HCT116 (cell line): ENCODE measurements at regions not wholly inside any gene's neighbourhood (a gene's known extent, or its start where the extent isn't known, plus 50 kb on each side); places are given as distances from the start of the nearest gene placed in this dataset.

Source experiments
- ATAC-seq: fragments of 200-7000 bp; cut with Tn5 transposase; 2 replicates; pipeline ENCODE4 v1.9.1; 2020; ENCODE audit warnings: mild to moderate bottlenecking, moderate library complexity
- BruUV-seq: library from RNA; stranded (reverse); fragments of 400-500 nt; replicated peaks from 2 replicates; lab custom pipeline; 2021; lab: Mats Ljungman, UMichigan
- CTCF ChIA-PET: fragments of 300-600 bp; sonication (Branson Sonifier 250); formaldehyde crosslinking; loops from one replicate; lab custom pipeline; 2021; ENCODE audit warnings: antibody characterized with exemption; lab: Charles Lee
- POLR2A ChIA-PET: fragments of 300-600, 350-600 bp; sonication (Branson Sonifier 250); formaldehyde crosslinking; loops from one replicate; lab custom pipeline; 2021; ENCODE audit warnings: antibody characterized with exemption; lab: Charles Lee
- RAD21 ChIA-PET, 2 experiments: fragments of 300-600 bp; sonication (Branson Sonifier 250); formaldehyde crosslinking; loops; one replicate each; lab custom pipeline; 2023; ENCODE audit warnings: low total read pairs in 2 of 2; ENCODE audit not compliant: uncharacterized antibody in 2 of 2, unreplicated experiment in 2 of 2, low non-redundant PET in 1 of 2; lab: Charles Lee
- DNase-seq: peaks from one replicate; pipeline ENCODE4 v3.0.0-alpha.2; 2010; ENCODE audit warnings: low read depth, low spot score
- H2AFZ ChIP-seq: fragments of 200-600 bp; shearing (Covaris generic), sonication (generic); 2 replicates; pipeline ENCODE4 v1.6.1; 2017; ENCODE audit warnings: low read depth, mixed run types, mixed read lengths, antibody characterized with exemption, low read length; ENCODE audit not compliant: poor library complexity, severe bottlenecking
- H3K27ac ChIP-seq: 2 replicates; pipeline ENCODE4 v1.5.1; 2012; ENCODE audit warnings: low read depth, low read length
- H3K27me3 ChIP-seq: fragments of 200-600 bp; sonication (generic); 2 replicates; pipeline ENCODE4 v1.6.1; 2016; ENCODE audit warnings: mixed run types, low read length, mixed read lengths; ENCODE audit not compliant: insufficient read depth
- H3K36me3 ChIP-seq, 2 experiments: fragments of 200-500 bp in 1 of 2; fragments of 200-600 bp in 1 of 2; sonication (Bioruptor generic) in 1 of 2; sonication (generic) in 1 of 2; 2 replicates each; pipeline versions ENCODE4 v1.5.1 to v1.6.1; 2014 to 2016; ENCODE audit warnings: low read length in 2 of 2, inconsistent platforms in 1 of 2, mixed read lengths in 1 of 2, mixed run types in 1 of 2; ENCODE audit not compliant: insufficient read depth in 2 of 2, control insufficient read depth in 1 of 2
- H3K4me1 ChIP-seq, 2 experiments: fragments of 200-600 bp in 1 of 2; sonication (generic) in 1 of 2; 2 replicates each; pipeline versions ENCODE4 v1.5.1 to v1.6.1; 2012 to 2017; ENCODE audit warnings: low read length in 2 of 2, inconsistent platforms in 1 of 2, mild to moderate bottlenecking in 1 of 2, mixed read lengths in 1 of 2, mixed run types in 1 of 2, moderate library complexity in 1 of 2; ENCODE audit not compliant: insufficient read depth in 2 of 2, control insufficient read depth in 1 of 2
- H3K4me2 ChIP-seq: fragments of 200-600 bp; sonication (generic); 2 replicates; pipeline ENCODE4 v1.6.1; 2017; ENCODE audit warnings: mixed run types, low read length, mixed read lengths
- H3K4me3 ChIP-seq, 2 experiments: fragments of 200-600 bp in 1 of 2; sonication (generic) in 1 of 2; replicated peaks in 1 of 2; 2 replicates each; pipeline ENCODE4 v1.5.1; 2011 to 2016; ENCODE audit warnings: low read length in 2 of 2, control low read depth in 1 of 2, low read depth in 1 of 2, mild to moderate bottlenecking in 1 of 2, mixed read lengths in 1 of 2, mixed run types in 1 of 2
- H3K79me2 ChIP-seq: fragments of 200-600 bp; sonication (generic); 2 replicates; pipeline ENCODE4 v1.6.1; 2017; ENCODE audit warnings: mild to moderate bottlenecking, mixed run types, low read length, moderate library complexity, mixed read lengths; ENCODE audit not compliant: insufficient read depth
- H3K9ac ChIP-seq: fragments of 200-600 bp; sonication (generic); 2 replicates; pipeline ENCODE4 v1.6.1; 2016; ENCODE audit warnings: low read length, mixed read lengths
- H3K9me2 ChIP-seq: fragments of 200-600 bp; sonication (generic), shearing (Covaris generic); 2 replicates; pipeline ENCODE4 v1.6.1; 2017; ENCODE audit warnings: mixed run types, mild to moderate bottlenecking, moderate library complexity; ENCODE audit not compliant: insufficient read depth
- H3K9me3 ChIP-seq, 2 experiments: fragments of 200-500 bp in 1 of 2; fragments of 200-600 bp in 1 of 2; sonication (Bioruptor generic) in 1 of 2; sonication (generic) in 1 of 2; 2 replicates each; pipeline ENCODE4 v1.6.1; 2014 to 2017; ENCODE audit warnings: low read length in 2 of 2, mixed read lengths in 2 of 2, inconsistent platforms in 1 of 2, low read depth in 1 of 2, mild to moderate bottlenecking in 1 of 2, mixed run types in 1 of 2, moderate library complexity in 1 of 2; ENCODE audit not compliant: control insufficient read depth in 1 of 2, insufficient read depth in 1 of 2
- H4K20me1 ChIP-seq: fragments of 200-600 bp; sonication (generic), shearing (Covaris generic); 2 replicates; pipeline ENCODE4 v1.6.1; 2017; ENCODE audit warnings: mixed run types, mild to moderate bottlenecking, moderate library complexity; ENCODE audit not compliant: insufficient read depth
- CEBPB ChIP-seq: IDR thresholded peaks from 2 replicates; pipeline ENCODE4 v1.6.1; 2012; ENCODE audit warnings: low read depth
- EGR1 ChIP-seq: IDR thresholded peaks from 2 replicates; pipeline ENCODE4 v1.6.1; 2012; ENCODE audit warnings: low read depth
- ELF1 ChIP-seq: IDR thresholded peaks from 2 replicates; pipeline ENCODE4 v1.6.1; 2012; ENCODE audit warnings: low read depth, borderline replicate concordance
- EZH2 ChIP-seq: fragments of 200-600 bp; sonication (generic); IDR thresholded peaks from 2 replicates; pipeline ENCODE4 v1.6.1; 2017; ENCODE audit warnings: antibody characterized with exemption, mixed run types
- EZH2phosphoT487 ChIP-seq: fragments of 200-600 bp; IDR thresholded peaks from 2 replicates; pipeline ENCODE4 v1.6.1; 2018; ENCODE audit warnings: antibody characterized with exemption, borderline replicate concordance
- FOSL1 ChIP-seq: IDR thresholded peaks from 2 replicates; pipeline ENCODE4 v1.6.1; 2012; ENCODE audit warnings: low read depth
- SIN3A ChIP-seq: IDR thresholded peaks from 2 replicates; pipeline ENCODE4 v1.6.1; 2012; ENCODE audit warnings: low read depth
- SP1 ChIP-seq: IDR thresholded peaks from 2 replicates; pipeline ENCODE4 v1.6.1; 2012; ENCODE audit warnings: low read depth
- SRF ChIP-seq: IDR thresholded peaks from 2 replicates; pipeline ENCODE4 v1.6.1; 2012; ENCODE audit warnings: low read depth
- ZFX ChIP-seq: fragments of 450-650 bp; IDR thresholded peaks from 2 replicates; pipeline ENCODE4 v1.6.1; 2017
- ZNF274 ChIP-seq: fragments of 200-500 bp; sonication (Bioruptor generic); IDR thresholded peaks from 2 replicates; pipeline ENCODE4 v1.6.1; 2014; ENCODE audit warnings: mild to moderate bottlenecking, low read depth, low read length, inconsistent platforms
- intact Hi-C: fragments of 100-400 bp; cut with micrococcal nuclease; formaldehyde crosslinking; loops from 2 replicates; pipeline ENCODE4 v1.10.0; 2022
- TF ChIP-seq, protein P1 (sequence below): IDR thresholded peaks from 2 replicates; pipeline ENCODE4 v1.6.1; 2011; ENCODE audit warnings: mild to moderate bottlenecking, low read length, moderate library complexity; ENCODE audit not compliant: insufficient replicate concordance; ENCODE audit errors: extremely low read depth
- TF ChIP-seq, protein P2 (sequence below): IDR thresholded peaks from 2 replicates; pipeline ENCODE4 v1.6.1; 2012

DNA sequence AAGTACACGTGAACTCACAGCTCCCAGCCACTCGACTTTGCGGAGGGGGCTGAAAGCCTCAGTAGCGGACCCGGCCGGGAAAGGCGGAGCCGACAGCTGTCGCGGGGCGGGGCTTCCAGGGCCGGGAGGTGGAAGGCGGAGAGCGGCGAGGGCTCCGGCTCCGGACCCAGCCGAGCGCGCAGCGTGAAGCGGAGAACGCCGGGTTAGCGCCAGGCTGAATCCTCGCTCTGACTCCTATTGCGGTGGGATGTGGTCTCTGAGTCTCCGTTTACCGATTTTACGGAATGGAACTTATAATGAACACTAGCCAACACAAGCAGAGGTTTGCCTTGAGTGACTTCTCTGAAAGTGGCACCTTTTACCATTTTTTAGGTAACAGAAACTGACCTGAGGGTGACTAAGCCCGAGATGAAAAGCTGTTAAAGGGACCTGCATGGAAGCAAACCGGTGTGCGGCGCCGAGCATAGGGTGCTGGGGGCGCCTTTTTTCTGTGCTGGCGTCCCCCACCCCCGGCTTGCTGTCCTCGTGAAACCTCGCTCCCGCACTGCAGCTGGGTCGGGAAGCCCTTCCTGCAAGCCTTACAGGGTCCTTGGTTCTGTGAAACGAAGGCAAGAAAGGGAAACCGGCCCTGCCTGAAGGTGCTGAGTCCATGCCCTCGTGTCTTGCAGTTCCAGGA is 72.9 kb downstream of the EN1 start:
- H3K9ac ChIP-seq: peak overlapping the region; percentile 39

GRCh38 chr2:118773826-118774225 is 73.6 kb downstream of the EN1 start:
- ChIA-PET POLR2A (no interaction called here), CTCF (no interaction called here), RAD21 (no interaction called here)
- no peaks in the 10 kb centered on the region for H3K36me3 ChIP-seq
- no TSS peak for BruUV-seq
- peaks cover 6% of the 10 kb centered on the region; the same call in 1 of the 2 replicates for H3K27me3 ChIP-seq
- H3K9me2 ChIP-seq: no peaks in the 10 kb centered on the region
- H3K79me2 ChIP-seq: no peaks in the 10 kb centered on the region
- no peaks in the 10 kb centered on the region for H3K9me3 ChIP-seq
- DNase-seq (no peak), ATAC-seq (no peak)
- H2AFZ ChIP-seq: peak overlapping the region; percentile 90
- H3K9ac ChIP-seq: no peak overlapping the region
- H4K20me1 ChIP-seq: no peaks in the 10 kb centered on the region
- no peak overlapping the region for H3K27ac ChIP-seq
- intact Hi-C loops: loop anchor here (5.0 kb wide), 1 partner anchor 83 kb away; no protein-coding TSS in a partner anchor
- no peak overlapping the region for H3K4me3 ChIP-seq
- peak overlapping the region; percentile 90; the same call in 1 of the 2 replicates for H3K4me2 ChIP-seq
- peaks cover 0 to 11% of the 10 kb centered on the region in 2 experiments; a peak in 1 of 4 replicates for H3K4me1 ChIP-seq
- no peak for TF ChIP-seq EZH2phosphoT487
- no peak for TF ChIP-seq FOSL1
- TF ChIP-seq, protein P1, sequence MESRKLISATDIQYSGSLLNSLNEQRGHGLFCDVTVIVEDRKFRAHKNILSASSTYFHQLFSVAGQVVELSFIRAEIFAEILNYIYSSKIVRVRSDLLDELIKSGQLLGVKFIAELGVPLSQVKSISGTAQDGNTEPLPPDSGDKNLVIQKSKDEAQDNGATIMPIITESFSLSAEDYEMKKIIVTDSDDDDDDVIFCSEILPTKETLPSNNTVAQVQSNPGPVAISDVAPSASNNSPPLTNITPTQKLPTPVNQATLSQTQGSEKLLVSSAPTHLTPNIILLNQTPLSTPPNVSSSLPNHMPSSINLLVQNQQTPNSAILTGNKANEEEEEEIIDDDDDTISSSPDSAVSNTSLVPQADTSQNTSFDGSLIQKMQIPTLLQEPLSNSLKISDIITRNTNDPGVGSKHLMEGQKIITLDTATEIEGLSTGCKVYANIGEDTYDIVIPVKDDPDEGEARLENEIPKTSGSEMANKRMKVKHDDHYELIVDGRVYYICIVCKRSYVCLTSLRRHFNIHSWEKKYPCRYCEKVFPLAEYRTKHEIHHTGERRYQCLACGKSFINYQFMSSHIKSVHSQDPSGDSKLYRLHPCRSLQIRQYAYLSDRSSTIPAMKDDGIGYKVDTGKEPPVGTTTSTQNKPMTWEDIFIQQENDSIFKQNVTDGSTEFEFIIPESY: no peak
- TF ChIP-seq ELF1: no peak
- no peak for TF ChIP-seq ZNF274
- TF ChIP-seq, protein P2, sequence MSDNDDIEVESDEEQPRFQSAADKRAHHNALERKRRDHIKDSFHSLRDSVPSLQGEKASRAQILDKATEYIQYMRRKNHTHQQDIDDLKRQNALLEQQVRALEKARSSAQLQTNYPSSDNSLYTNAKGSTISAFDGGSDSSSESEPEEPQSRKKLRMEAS: no peak
- TF ChIP-seq EZH2: no peak
- no peak for TF ChIP-seq ZFX
- no peak for TF ChIP-seq SIN3A
- no peak for TF ChIP-seq SRF
- no peak for TF ChIP-seq CEBPB
- TF ChIP-seq SP1: no peak

More for the DNA sequence above, 72.9 kb downstream of the EN1 start:
- TF ChIP-seq EGR1: no peak
- TF ChIP-seq, protein P1: no peak
- no peak for TF ChIP-seq ELF1
- intact Hi-C loops: loop anchor here (5.0 kb wide), 1 partner anchor 83 kb away; no protein-coding TSS in a partner anchor
- ChIA-PET RAD21 (no interaction called here), POLR2A (no interaction called here), CTCF (interaction anchor here (1.1 kb wide), 1 partner anchor 236 kb away, joined by 3 read pairs; no protein-coding TSS in a partner anchor)
- no peaks in the 10 kb centered on the region for H3K9me2 ChIP-seq
- no peaks in the 10 kb centered on the region for H3K79me2 ChIP-seq
- H4K20me1 ChIP-seq: no peaks in the 10 kb centered on the region
- BruUV-seq: no TSS peak
- H3K27ac ChIP-seq: no peak overlapping the region
- peak overlapping the region; percentile 90 for H2AFZ ChIP-seq
- H3K9me3 ChIP-seq: no peaks in the 10 kb centered on the region
- DNase-seq (no peak), ATAC-seq (peak; percentile 99)
- peak overlapping the region; percentile 49 to 60 for H3K4me3 ChIP-seq
- peaks cover 0 to 11% of the 10 kb centered on the region in 2 experiments; a peak in 1 of 4 replicates for H3K4me1 ChIP-seq
- peak overlapping the region; percentile 90 for H3K4me2 ChIP-seq
- H3K36me3 ChIP-seq: no peaks in the 10 kb centered on the region
- peaks cover 6% of the 10 kb centered on the region; the same call in 1 of the 2 replicates for H3K27me3 ChIP-seq
